ENCODE measurements at regions not wholly inside any gene's neighbourhood (a gene's known extent, or its start where the extent isn't known, plus 50 kb on each side); places are given as distances from the start of the nearest gene placed in this dataset.
"Not testable (repeated sequence)": the region's sequence is repeated elsewhere in the genome, so short reads cannot be mapped to it uniquely, and the experiment has no call there.

GRCh38 chr15:77864211-77865105 lies 213.1 kb downstream of the TBC1D2B start:
- DNase-seq (ENCODE audit: low spot score) (peak; percentile 68), ATAC-seq (ENCODE audit: low read depth) (peak; percentile 46)
- no peak for TF ChIP-seq CTCF (IDR thresholded peaks at IDR 0.05; ENCODE audit: poor library complexity, severe bottlenecking)
- Histone ChIP-seq H3K4me3 (ENCODE audit: severe bottlenecking) (no peak overlapping the region), H3K36me3 (ENCODE audit: low read depth) (no peaks in the 10 kb centered on the region), H3K27me3 (ENCODE audit: insufficient read depth, poor library complexity, severe bottlenecking) (no peaks in the 10 kb centered on the region), H3K4me1 (ENCODE audit: insufficient read depth, poor library complexity, severe bottlenecking) (peaks cover 6% of the 10 kb centered on the region), H3K9me3 (ENCODE audit: severe bottlenecking) (no peaks in the 10 kb centered on the region), H3K27ac (ENCODE audit: poor library complexity, severe bottlenecking) (no peak overlapping the region)

- Histone ChIP-seq H3K4me1 (ENCODE audit: insufficient read depth, poor library complexity, severe bottlenecking) (no peaks in the 10 kb centered on the region), H3K27me3 (ENCODE audit: insufficient read depth, poor library complexity, severe bottlenecking) (no peaks in the 10 kb centered on the region), H3K4me3 (ENCODE audit: severe bottlenecking) (no peak overlapping the region), H3K9me3 (ENCODE audit: severe bottlenecking) (no peaks in the 10 kb centered on the region), H3K36me3 (ENCODE audit: low read depth) (no peaks in the 10 kb centered on the region), H3K27ac (ENCODE audit: poor library complexity, severe bottlenecking) (no peak overlapping the region)
- DNase-seq (ENCODE audit: low spot score), result peak; percentile 66
- ATAC-seq (ENCODE audit: low read depth), result no peak
- TF ChIP-seq CTCF (IDR thresholded peaks at IDR 0.05; ENCODE audit: poor library complexity, severe bottlenecking), result no peak
These were observed 213.9 kb downstream of the TBC1D2B start for GRCh38 chr15:77863491-77864105.

GRCh38 chr15:77862651-77863104 lies 214.8 kb downstream of the TBC1D2B start:
- H3K9me3 ChIP-seq (ENCODE audit: severe bottlenecking), result no peaks in the 10 kb centered on the region
- H3K27ac ChIP-seq (ENCODE audit: poor library complexity, severe bottlenecking), result no peak overlapping the region
- no peaks in the 10 kb centered on the region for H3K4me1 ChIP-seq (ENCODE audit: insufficient read depth, poor library complexity, severe bottlenecking)
- H3K36me3 ChIP-seq (ENCODE audit: low read depth), result no peaks in the 10 kb centered on the region
- H3K4me3 ChIP-seq (ENCODE audit: severe bottlenecking), result no peak overlapping the region
- no peaks in the 10 kb centered on the region for H3K27me3 ChIP-seq (ENCODE audit: insufficient read depth, poor library complexity, severe bottlenecking)
- DNase-seq (ENCODE audit: low spot score) (peak; percentile 73), ATAC-seq (ENCODE audit: low read depth) (no peak; the same call in 2 of the 3 replicates)
- TF ChIP-seq CTCF (IDR thresholded peaks at IDR 0.05; ENCODE audit: poor library complexity, severe bottlenecking), result no peak

- H3K4me1 ChIP-seq (ENCODE audit: insufficient read depth, poor library complexity, severe bottlenecking); ATAC-seq (ENCODE audit: low read depth); H3K9me3 ChIP-seq (ENCODE audit: severe bottlenecking): not testable (repeated sequence)
These were observed 215.4 kb downstream of the TBC1D2B start for GRCh38 chr15:77861997-77862635.

GRCh38 chr15:77860071-77860691 lies 217.3 kb downstream of the TBC1D2B start:
- ATAC-seq (ENCODE audit: low read depth), result no peak
- H3K9me3 ChIP-seq (ENCODE audit: severe bottlenecking), result no peaks in the 10 kb centered on the region
- H3K4me3 ChIP-seq (ENCODE audit: severe bottlenecking), result no peak overlapping the region
- TF ChIP-seq CTCF (IDR thresholded peaks at IDR 0.05; ENCODE audit: poor library complexity, severe bottlenecking), result no peak
- peaks cover 8% of the 10 kb centered on the region for H3K4me1 ChIP-seq (ENCODE audit: insufficient read depth, poor library complexity, severe bottlenecking)
- H3K27me3 ChIP-seq (ENCODE audit: insufficient read depth, poor library complexity, severe bottlenecking), result no peaks in the 10 kb centered on the region
- H3K36me3 ChIP-seq (ENCODE audit: low read depth), result no peaks in the 10 kb centered on the region
- H3K27ac ChIP-seq (ENCODE audit: poor library complexity, severe bottlenecking), result no peak overlapping the region
- DNase-seq (ENCODE audit: low spot score), result peak; percentile 76

More at GRCh38 chr15:77861997-77862635, 215.4 kb downstream of the TBC1D2B start:
- H3K27ac ChIP-seq (ENCODE audit: poor library complexity, severe bottlenecking); H3K4me3 ChIP-seq (ENCODE audit: severe bottlenecking); H3K36me3 ChIP-seq (ENCODE audit: low read depth); H3K27me3 ChIP-seq (ENCODE audit: insufficient read depth, poor library complexity, severe bottlenecking): not testable (repeated sequence)
- peak; percentile 52 for DNase-seq (ENCODE audit: low spot score)

Data from RWPE2 (cell line).